Testis (tissue), 2 donors: ENCODE measurements at regions not wholly inside any gene's neighbourhood (a gene's known extent, or its start where the extent isn't known, plus 50 kb on each side); places are given as distances from the start of the nearest gene placed in this dataset.

Experiments used
- CTCF ChIP-seq, 3 experiments: fragments of 450-650 bp in 2 of 3; fragments of 200-600 bp in 1 of 3; sonication (generic) in 1 of 3; IDR thresholded peaks; one replicate each; pipeline ENCODE4 v1.5.1; 2016 to 2019; ENCODE audit warnings: antibody characterized with exemption in 3 of 3, mild to moderate bottlenecking in 2 of 3, moderate library complexity in 1 of 3
- POLR2A ChIP-seq: fragments of 450-650 bp; IDR thresholded peaks from one replicate; pipeline ENCODE4 v1.6.1; 2017; ENCODE audit warnings: antibody characterized with exemption, mild to moderate bottlenecking, moderate library complexity

GRCh38 chr1:229207916-229208315, 63.0 kb upstream of the RAB4A start:
- TF ChIP-seq CTCF (IDR thresholded peaks at IDR 0.05) (no peak), POLR2A (no peak)
